ENCODE measurements at regions not wholly inside any gene's neighbourhood (a gene's known extent, or its start where the extent isn't known, plus 50 kb on each side); places are given as distances from the start of the nearest gene placed in this dataset.

DNA sequence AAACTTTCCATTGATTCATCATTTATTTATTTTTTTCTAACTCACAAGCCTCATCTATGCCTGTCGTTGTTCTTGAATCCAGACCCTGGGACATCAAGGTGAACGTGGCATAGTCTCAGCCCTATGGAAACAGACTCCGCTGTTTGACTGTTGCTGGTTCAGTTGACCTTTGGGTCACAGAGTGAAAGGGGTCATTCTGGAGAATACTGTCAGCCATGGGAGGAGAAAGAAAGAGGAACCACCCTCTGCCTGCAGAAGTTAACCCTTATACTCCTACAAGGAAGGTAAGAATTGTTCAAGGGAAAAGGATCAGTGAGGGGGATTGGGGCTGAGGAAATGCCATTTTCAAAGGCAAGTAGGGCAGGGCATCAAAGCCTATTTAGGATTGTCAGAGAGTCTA lies 387.6 kb upstream of the MAF start:
- no peak for TF ChIP-seq CTCF (conservative IDR thresholded peaks at IDR 0.05; ENCODE audit: low read depth, low read length)
- no peak for TF ChIP-seq EZH2 (IDR thresholded peaks at IDR 0.05; ENCODE audit: borderline replicate concordance, low read depth, low read length, poor library complexity, severe bottlenecking)
